Upper lobe of right lung (tissue), 1 donor: ENCODE measurements at regions not wholly inside any gene's neighbourhood (a gene's known extent, or its start where the extent isn't known, plus 50 kb on each side); places are given as distances from the start of the nearest gene placed in this dataset.

Experiments
- ATAC-seq: fragments of 200-7000 bp; cut with Tn5 transposase; one replicate; pipeline ENCODE4 v1.9.1; 2020; ENCODE audit warnings: mild to moderate bottlenecking, moderate library complexity
- DNase-seq: peaks from one replicate; pipeline ENCODE4 v3.0.0-alpha.2; 2020
- H3K27ac ChIP-seq: fragments of 200-600 bp; one replicate; pipeline ENCODE4 v1.8.0; 2022
- H3K27me3 ChIP-seq: fragments of 200-600 bp; one replicate; pipeline ENCODE4 v1.8.0; 2022; ENCODE audit warnings: mild to moderate bottlenecking
- H3K36me3 ChIP-seq: fragments of 200-600 bp; one replicate; pipeline ENCODE4 v1.8.0; 2022
- H3K4me1 ChIP-seq: fragments of 200-600 bp; one replicate; pipeline ENCODE4 v1.8.0; 2022
- H3K4me3 ChIP-seq: fragments of 200-600 bp; one replicate; pipeline ENCODE4 v1.8.0; 2022; ENCODE audit warnings: mild to moderate bottlenecking
- H3K9me3 ChIP-seq: fragments of 200-600 bp; one replicate; pipeline ENCODE4 v1.8.0; 2022
- intact Hi-C: fragments of 100-400 bp; cut with DNase I; formaldehyde crosslinking; loops from one replicate; pipeline ENCODE4 v1.11.0; 2022
- TF ChIP-seq, protein P1 (sequence below): fragments of 200-600 bp; IDR thresholded peaks from one replicate; pipeline ENCODE4 v1.8.0; 2022; ENCODE audit warnings: antibody characterized with exemption
- donor health status: DM: no; HTN: yes; CAD: no; lungs with severe emphysema.

DNA sequence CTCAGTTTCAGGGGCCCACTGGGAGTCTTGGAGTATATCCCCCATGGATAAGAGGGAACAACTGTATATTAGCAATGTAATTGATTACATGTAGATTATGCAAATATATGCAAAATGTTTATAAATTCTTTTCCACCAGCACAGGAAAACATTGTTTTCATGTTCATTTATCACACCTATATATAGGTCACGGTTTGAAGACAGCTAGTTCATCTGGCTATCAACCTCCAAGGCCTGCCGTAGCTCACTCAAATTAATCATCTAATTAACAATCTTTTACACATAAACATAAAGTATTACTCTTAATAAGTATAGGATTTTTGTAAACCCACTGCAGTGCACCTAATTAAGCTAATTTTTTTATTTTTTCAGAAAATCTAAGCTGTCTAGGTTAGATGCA, 53.7 kb upstream of the SP4 start:
- intact Hi-C loops: no loop called here
- TF ChIP-seq, protein P1, sequence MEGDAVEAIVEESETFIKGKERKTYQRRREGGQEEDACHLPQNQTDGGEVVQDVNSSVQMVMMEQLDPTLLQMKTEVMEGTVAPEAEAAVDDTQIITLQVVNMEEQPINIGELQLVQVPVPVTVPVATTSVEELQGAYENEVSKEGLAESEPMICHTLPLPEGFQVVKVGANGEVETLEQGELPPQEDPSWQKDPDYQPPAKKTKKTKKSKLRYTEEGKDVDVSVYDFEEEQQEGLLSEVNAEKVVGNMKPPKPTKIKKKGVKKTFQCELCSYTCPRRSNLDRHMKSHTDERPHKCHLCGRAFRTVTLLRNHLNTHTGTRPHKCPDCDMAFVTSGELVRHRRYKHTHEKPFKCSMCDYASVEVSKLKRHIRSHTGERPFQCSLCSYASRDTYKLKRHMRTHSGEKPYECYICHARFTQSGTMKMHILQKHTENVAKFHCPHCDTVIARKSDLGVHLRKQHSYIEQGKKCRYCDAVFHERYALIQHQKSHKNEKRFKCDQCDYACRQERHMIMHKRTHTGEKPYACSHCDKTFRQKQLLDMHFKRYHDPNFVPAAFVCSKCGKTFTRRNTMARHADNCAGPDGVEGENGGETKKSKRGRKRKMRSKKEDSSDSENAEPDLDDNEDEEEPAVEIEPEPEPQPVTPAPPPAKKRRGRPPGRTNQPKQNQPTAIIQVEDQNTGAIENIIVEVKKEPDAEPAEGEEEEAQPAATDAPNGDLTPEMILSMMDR: no peak

DNA sequence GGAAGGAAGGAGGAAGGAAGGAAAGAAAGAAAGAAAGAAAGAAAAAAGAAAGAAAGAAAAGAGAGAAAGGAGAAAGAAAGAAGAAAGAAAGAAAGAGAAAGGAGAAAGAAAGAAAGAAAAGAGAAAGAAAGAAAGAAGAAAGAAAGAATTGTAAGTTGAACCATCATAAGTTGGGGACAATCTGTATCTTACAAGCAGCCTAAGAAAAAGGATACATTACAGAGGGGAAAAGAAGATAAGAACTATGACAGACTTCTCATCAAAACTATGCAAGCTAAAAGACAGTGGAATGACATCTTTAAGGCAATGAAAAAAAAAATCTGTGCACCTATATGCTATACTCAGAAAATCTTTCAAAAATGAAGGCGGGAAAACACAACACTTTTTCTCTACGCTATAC, 50.3 kb upstream of the SP4 start:
- TF ChIP-seq, protein P1: no peak
- Histone ChIP-seq H3K9me3 (no peaks in the 10 kb centered on the region), H3K4me3 (no peak overlapping the region), H3K27ac (no peak overlapping the region), H3K36me3 (no peaks in the 10 kb centered on the region), H3K4me1 (no peaks in the 10 kb centered on the region), H3K27me3 (no peaks in the 10 kb centered on the region)
- intact Hi-C loops: no loop called here
- DNase-seq (no peak), ATAC-seq (no peak)

More for the DNA sequence above, 53.7 kb upstream of the SP4 start:
- Histone ChIP-seq H3K4me1 (no peaks in the 10 kb centered on the region), H3K27ac (no peak overlapping the region), H3K36me3 (no peaks in the 10 kb centered on the region), H3K4me3 (no peak overlapping the region), H3K27me3 (no peaks in the 10 kb centered on the region), H3K9me3 (no peaks in the 10 kb centered on the region)
- DNase-seq: no peak
- ATAC-seq: no peak
